ENCODE measurements at regions not wholly inside any gene's neighbourhood (a gene's known extent, or its start where the extent isn't known, plus 50 kb on each side); places are given as distances from the start of the nearest gene placed in this dataset.
"Not testable (repeated sequence)": the region's sequence is repeated elsewhere in the genome, so short reads cannot be mapped to it uniquely, and the experiment has no call there.

- no peak for TF ChIP-seq CTCF (IDR thresholded peaks at IDR 0.05; ENCODE audit: poor library complexity, severe bottlenecking)
- Histone ChIP-seq H3K4me1 (ENCODE audit: insufficient read depth, poor library complexity, severe bottlenecking) (no peaks in the 10 kb centered on the region), H3K9me3 (ENCODE audit: severe bottlenecking) (peaks cover 4% of the 10 kb centered on the region), H3K4me3 (ENCODE audit: severe bottlenecking) (no peak overlapping the region), H3K27me3 (ENCODE audit: insufficient read depth, poor library complexity, severe bottlenecking) (no peaks in the 10 kb centered on the region), H3K36me3 (ENCODE audit: low read depth) (no peaks in the 10 kb centered on the region), H3K27ac (ENCODE audit: poor library complexity, severe bottlenecking) (no peak overlapping the region)
- no peak for ATAC-seq (ENCODE audit: low read depth)
- no peak for DNase-seq (ENCODE audit: low spot score)
These were observed 134.7 kb upstream of the TNPO1 start for GRCh38 chr5:72681781-72682180.

GRCh38 chr5:72677447-72677846 is 139.0 kb upstream of the TNPO1 start:
- Histone ChIP-seq H3K9me3 (ENCODE audit: severe bottlenecking) (peaks cover 1% of the 10 kb centered on the region), H3K27me3 (ENCODE audit: insufficient read depth, poor library complexity, severe bottlenecking) (no peaks in the 10 kb centered on the region), H3K27ac (ENCODE audit: poor library complexity, severe bottlenecking) (no peak overlapping the region), H3K4me3 (ENCODE audit: severe bottlenecking) (no peak overlapping the region), H3K4me1 (ENCODE audit: insufficient read depth, poor library complexity, severe bottlenecking) (no peaks in the 10 kb centered on the region), H3K36me3 (ENCODE audit: low read depth) (no peaks in the 10 kb centered on the region)
- no peak for DNase-seq (ENCODE audit: low spot score)
- ATAC-seq (ENCODE audit: low read depth) = no peak
- no peak for TF ChIP-seq CTCF (IDR thresholded peaks at IDR 0.05; ENCODE audit: poor library complexity, severe bottlenecking)

- H3K9me3 ChIP-seq (ENCODE audit: severe bottlenecking); H3K4me1 ChIP-seq (ENCODE audit: insufficient read depth, poor library complexity, severe bottlenecking); H3K27ac ChIP-seq (ENCODE audit: poor library complexity, severe bottlenecking); ATAC-seq (ENCODE audit: low read depth); H3K4me3 ChIP-seq (ENCODE audit: severe bottlenecking); H3K36me3 ChIP-seq (ENCODE audit: low read depth); DNase-seq (ENCODE audit: low spot score); H3K27me3 ChIP-seq (ENCODE audit: insufficient read depth, poor library complexity, severe bottlenecking): not testable (repeated sequence)
These were observed 139.6 kb upstream of the TNPO1 start for GRCh38 chr5:72676831-72677230.

GRCh38 chr5:72673623-72674022 is 142.8 kb upstream of the TNPO1 start:
- no peak for TF ChIP-seq CTCF (IDR thresholded peaks at IDR 0.05; ENCODE audit: poor library complexity, severe bottlenecking)
- H3K4me1 ChIP-seq (ENCODE audit: insufficient read depth, poor library complexity, severe bottlenecking) = no peaks in the 10 kb centered on the region
- H3K9me3 ChIP-seq (ENCODE audit: severe bottlenecking) = no peaks in the 10 kb centered on the region
- no peaks in the 10 kb centered on the region for H3K36me3 ChIP-seq (ENCODE audit: low read depth)
- H3K27me3 ChIP-seq (ENCODE audit: insufficient read depth, poor library complexity, severe bottlenecking) = no peaks in the 10 kb centered on the region
- DNase-seq (ENCODE audit: low spot score) (no peak), ATAC-seq (ENCODE audit: low read depth) (no peak)
- H3K4me3 ChIP-seq (ENCODE audit: severe bottlenecking) = no peak overlapping the region
- no peak overlapping the region for H3K27ac ChIP-seq (ENCODE audit: poor library complexity, severe bottlenecking)

GRCh38 chr5:72673180-72673579 is 143.3 kb upstream of the TNPO1 start:
- no peaks in the 10 kb centered on the region for H3K9me3 ChIP-seq (ENCODE audit: severe bottlenecking)
- no peak overlapping the region for H3K27ac ChIP-seq (ENCODE audit: poor library complexity, severe bottlenecking)
- no peaks in the 10 kb centered on the region for H3K27me3 ChIP-seq (ENCODE audit: insufficient read depth, poor library complexity, severe bottlenecking)
- no peak overlapping the region for H3K4me3 ChIP-seq (ENCODE audit: severe bottlenecking)
- no peaks in the 10 kb centered on the region for H3K4me1 ChIP-seq (ENCODE audit: insufficient read depth, poor library complexity, severe bottlenecking)
- ATAC-seq (ENCODE audit: low read depth) = no peak
- H3K36me3 ChIP-seq (ENCODE audit: low read depth) = no peaks in the 10 kb centered on the region
- no peak for TF ChIP-seq CTCF (IDR thresholded peaks at IDR 0.05; ENCODE audit: poor library complexity, severe bottlenecking)
- no peak for DNase-seq (ENCODE audit: low spot score)

All from RWPE2 (cell line).